ENCODE measurements at regions not wholly inside any gene's neighbourhood (a gene's known extent, or its start where the extent isn't known, plus 50 kb on each side); places are given as distances from the start of the nearest gene placed in this dataset.

DNA sequence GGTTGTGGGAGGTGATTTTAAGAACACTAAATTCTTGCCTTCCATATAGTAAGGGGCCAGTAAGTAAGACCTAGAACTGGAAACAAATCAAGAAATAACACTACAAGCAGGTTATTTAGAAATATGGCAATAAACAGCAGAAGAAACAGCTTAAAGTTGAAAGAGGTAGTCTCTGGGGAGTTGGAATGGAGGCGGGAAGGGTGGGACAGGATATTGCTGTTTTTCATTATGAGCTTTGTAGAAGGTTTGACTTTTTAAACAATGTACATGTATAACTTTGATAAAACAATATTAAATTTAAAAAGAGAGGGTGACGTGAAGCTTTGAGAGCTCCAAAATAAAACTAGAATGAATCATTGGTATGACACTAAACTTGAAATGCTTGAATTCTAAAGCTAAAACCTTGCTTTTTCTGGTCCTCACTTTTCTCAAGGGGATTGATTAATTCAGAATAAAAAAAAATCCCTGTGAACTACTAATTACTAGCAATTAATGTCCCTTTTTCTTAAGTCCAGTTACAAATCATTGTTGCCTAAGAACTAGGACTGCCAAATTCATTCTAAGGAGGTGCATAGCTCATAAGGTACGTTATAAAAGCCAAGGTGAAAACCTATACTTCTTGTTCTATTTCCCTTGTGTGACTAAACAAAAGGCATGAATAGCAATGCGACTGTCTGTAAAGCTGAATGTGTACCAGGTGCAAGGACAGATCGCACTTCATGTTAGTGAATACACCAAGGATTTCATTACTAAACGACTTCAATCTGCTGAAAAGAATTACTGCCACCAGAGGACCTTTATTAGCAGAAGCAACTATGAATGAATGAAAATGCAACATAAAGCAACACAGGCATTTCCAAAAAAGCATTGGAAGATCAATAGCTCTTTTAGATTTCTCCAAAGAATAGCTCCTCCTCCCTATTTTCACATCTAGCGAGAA, 177.5 kb downstream of the RBM43 start:
- TF ChIP-seq, protein P1, sequence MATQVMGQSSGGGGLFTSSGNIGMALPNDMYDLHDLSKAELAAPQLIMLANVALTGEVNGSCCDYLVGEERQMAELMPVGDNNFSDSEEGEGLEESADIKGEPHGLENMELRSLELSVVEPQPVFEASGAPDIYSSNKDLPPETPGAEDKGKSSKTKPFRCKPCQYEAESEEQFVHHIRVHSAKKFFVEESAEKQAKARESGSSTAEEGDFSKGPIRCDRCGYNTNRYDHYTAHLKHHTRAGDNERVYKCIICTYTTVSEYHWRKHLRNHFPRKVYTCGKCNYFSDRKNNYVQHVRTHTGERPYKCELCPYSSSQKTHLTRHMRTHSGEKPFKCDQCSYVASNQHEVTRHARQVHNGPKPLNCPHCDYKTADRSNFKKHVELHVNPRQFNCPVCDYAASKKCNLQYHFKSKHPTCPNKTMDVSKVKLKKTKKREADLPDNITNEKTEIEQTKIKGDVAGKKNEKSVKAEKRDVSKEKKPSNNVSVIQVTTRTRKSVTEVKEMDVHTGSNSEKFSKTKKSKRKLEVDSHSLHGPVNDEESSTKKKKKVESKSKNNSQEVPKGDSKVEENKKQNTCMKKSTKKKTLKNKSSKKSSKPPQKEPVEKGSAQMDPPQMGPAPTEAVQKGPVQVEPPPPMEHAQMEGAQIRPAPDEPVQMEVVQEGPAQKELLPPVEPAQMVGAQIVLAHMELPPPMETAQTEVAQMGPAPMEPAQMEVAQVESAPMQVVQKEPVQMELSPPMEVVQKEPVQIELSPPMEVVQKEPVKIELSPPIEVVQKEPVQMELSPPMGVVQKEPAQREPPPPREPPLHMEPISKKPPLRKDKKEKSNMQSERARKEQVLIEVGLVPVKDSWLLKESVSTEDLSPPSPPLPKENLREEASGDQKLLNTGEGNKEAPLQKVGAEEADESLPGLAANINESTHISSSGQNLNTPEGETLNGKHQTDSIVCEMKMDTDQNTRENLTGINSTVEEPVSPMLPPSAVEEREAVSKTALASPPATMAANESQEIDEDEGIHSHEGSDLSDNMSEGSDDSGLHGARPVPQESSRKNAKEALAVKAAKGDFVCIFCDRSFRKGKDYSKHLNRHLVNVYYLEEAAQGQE (IDR thresholded peaks at IDR 0.05; ENCODE audit: low read depth): no peak
- TF ChIP-seq TAF1 (IDR thresholded peaks at IDR 0.05; ENCODE audit: low read depth): no peak
- no peak for TF ChIP-seq ZBTB7A (IDR thresholded peaks at IDR 0.05; ENCODE audit: low read depth)
- no peak for TF ChIP-seq YY1 (IDR thresholded peaks at IDR 0.05; ENCODE audit: low read depth)
- TF ChIP-seq EP300 (IDR thresholded peaks at IDR 0.05; ENCODE audit: borderline replicate concordance): no peak
- TF ChIP-seq EGR1 (IDR thresholded peaks at IDR 0.05): no peak
- no peak for TF ChIP-seq CEBPB (IDR thresholded peaks at IDR 0.05)
- no peak for TF ChIP-seq CREB1 (IDR thresholded peaks at IDR 0.05; ENCODE audit: low read depth)
- no peak for TF ChIP-seq FOXM1 (IDR thresholded peaks at IDR 0.05; ENCODE audit: borderline replicate concordance, low read depth)
- no peak for TF ChIP-seq TCF12 (IDR thresholded peaks at IDR 0.05; ENCODE audit: low read depth)
- no peak for TF ChIP-seq RAD21 (IDR thresholded peaks at IDR 0.05; ENCODE audit: low read depth)
- no peak for TF ChIP-seq TEAD4 (IDR thresholded peaks at IDR 0.05)
- TF ChIP-seq, protein P2, sequence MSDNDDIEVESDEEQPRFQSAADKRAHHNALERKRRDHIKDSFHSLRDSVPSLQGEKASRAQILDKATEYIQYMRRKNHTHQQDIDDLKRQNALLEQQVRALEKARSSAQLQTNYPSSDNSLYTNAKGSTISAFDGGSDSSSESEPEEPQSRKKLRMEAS (IDR thresholded peaks at IDR 0.05): no peak
- TF ChIP-seq, protein P3, sequence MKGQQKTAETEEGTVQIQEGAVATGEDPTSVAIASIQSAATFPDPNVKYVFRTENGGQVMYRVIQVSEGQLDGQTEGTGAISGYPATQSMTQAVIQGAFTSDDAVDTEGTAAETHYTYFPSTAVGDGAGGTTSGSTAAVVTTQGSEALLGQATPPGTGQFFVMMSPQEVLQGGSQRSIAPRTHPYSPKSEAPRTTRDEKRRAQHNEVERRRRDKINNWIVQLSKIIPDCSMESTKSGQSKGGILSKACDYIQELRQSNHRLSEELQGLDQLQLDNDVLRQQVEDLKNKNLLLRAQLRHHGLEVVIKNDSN (IDR thresholded peaks at IDR 0.05): no peak
- no peak for TF ChIP-seq NFIC (IDR thresholded peaks at IDR 0.05)

DNA sequence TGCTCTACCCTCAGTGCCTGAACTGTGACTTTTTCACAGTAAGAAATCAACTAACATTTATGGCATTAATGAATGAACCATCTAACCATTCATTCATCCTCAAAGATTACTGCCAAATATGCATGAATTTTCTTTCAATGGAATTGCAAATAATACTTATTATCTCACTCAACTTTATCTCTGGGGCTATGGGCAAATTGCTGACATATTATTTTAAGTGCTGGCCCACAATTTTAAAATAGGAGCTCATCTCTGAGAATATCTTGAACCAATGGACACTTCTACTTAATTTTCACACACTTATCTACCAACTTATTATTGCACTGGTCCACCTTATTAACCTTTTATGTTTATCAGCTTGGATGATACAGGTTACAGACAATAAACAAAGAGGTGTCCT, 182.8 kb downstream of the RBM43 start:
- TF ChIP-seq NFIC (IDR thresholded peaks at IDR 0.05): no peak
- no peak for TF ChIP-seq TCF12 (IDR thresholded peaks at IDR 0.05; ENCODE audit: low read depth)
- no peak for TF ChIP-seq RAD21 (IDR thresholded peaks at IDR 0.05; ENCODE audit: low read depth)
- TF ChIP-seq, protein P1 (IDR thresholded peaks at IDR 0.05; ENCODE audit: low read depth): no peak
- no peak for TF ChIP-seq CREB1 (IDR thresholded peaks at IDR 0.05; ENCODE audit: low read depth)
- no peak for TF ChIP-seq FOXM1 (IDR thresholded peaks at IDR 0.05; ENCODE audit: borderline replicate concordance, low read depth)

DNA sequence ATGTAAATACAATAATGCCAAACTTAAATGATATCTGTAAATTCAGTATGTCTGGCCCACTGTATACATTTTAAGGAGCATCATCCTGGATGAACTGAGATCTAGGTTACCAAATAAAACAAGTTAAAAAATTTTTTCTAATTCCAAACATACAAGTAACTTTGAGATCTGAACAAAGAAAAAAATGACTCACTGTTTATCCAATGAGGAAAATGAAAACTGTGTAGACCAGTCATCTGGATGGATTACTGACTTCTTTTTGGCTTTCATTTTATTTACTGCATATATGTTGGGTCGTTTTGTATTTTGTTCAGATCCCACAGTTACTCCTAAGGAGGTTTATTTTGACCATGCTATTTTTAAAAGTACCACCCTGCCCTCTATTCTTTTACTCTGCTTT, 189.8 kb downstream of the RBM43 start:
- TF ChIP-seq TCF12 (IDR thresholded peaks at IDR 0.05; ENCODE audit: low read depth) (no peak), RAD21 (IDR thresholded peaks at IDR 0.05; ENCODE audit: low read depth) (no peak), CEBPB (IDR thresholded peaks at IDR 0.05) (no peak), NFIC (IDR thresholded peaks at IDR 0.05) (no peak), EGR1 (IDR thresholded peaks at IDR 0.05) (no peak), CREB1 (IDR thresholded peaks at IDR 0.05; ENCODE audit: low read depth) (no peak)

DNA sequence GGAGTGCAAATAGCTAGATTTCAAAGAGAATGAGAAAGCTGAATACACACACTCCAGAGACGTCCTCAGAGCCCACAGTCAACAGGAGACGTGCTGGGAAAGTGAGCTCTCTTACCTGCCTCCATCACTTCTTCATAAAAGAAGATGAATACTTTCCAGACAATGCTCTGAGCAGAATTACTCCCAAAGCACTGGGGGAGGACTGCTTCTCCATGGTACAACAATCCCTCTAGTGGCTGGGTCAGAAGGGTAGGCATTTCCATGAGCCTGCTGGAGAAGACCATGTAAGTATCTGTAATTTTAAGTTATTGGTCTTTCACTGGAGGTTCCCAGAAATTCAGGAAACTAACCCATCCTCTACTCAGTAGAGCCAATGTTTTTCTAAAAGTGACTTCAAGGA, 190.3 kb downstream of the RBM43 start:
- peak; percentile 58 for TF ChIP-seq RAD21 (IDR thresholded peaks at IDR 0.05; ENCODE audit: low read depth)
- no peak for TF ChIP-seq CREB1 (IDR thresholded peaks at IDR 0.05; ENCODE audit: low read depth)

DNA sequence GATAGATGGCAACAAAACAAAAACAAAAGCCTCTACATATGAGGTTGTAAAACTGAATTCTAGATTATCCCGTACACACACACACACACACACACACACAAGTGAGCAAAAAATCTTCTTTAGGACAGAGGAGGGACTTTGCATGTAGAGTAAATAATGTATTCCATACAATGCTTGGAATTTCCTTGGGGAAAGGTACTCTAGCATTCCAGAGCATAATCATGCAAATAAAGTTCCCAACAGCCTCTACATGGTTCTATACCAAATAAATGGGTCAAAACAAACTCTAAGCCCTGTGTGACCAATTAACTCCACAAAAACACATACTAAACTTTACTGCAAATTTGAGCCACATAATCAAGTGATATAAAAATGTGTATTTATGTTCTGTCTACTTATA, 191.4 kb downstream of the RBM43 start:
- TF ChIP-seq EP300 (IDR thresholded peaks at IDR 0.05; ENCODE audit: borderline replicate concordance) (no peak), EGR1 (IDR thresholded peaks at IDR 0.05) (no peak), RAD21 (IDR thresholded peaks at IDR 0.05; ENCODE audit: low read depth) (no peak), CEBPB (IDR thresholded peaks at IDR 0.05) (no peak)

DNA sequence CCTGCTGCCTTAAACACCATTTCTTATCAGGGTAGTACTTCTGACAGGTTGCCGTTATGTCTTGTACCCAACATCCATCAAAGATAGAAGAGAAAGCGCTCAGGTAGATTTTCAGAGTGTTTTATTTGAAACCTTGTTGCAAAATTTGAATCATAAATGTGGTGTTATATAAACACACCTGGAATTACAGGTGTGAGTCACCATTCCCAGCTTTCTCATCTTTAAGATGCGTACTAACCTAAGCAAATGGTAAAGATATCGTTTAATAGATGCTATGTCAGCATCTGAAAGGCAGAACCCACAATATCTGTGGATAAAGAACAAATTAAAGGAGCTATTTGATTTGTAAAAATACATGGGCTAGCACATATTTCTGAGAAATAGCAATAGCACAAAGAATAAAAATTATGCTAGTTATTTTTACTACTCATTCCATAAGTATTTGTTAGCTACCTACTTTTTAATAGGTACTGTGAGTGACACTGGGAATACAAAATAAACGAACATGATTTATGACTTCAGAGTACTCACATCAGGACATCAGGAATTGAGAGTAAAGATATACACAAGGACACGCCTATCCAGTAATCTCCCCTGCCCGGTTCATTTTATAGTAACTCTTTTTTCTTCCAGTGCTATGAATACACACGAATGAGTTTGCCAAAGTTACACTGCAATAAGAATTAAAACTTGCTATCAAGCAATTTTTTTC, 193.8 kb downstream of the RBM43 start:
- TF ChIP-seq EGR1 (IDR thresholded peaks at IDR 0.05): no peak
- TF ChIP-seq, protein P3 (IDR thresholded peaks at IDR 0.05): no peak
- TF ChIP-seq, protein P2 (IDR thresholded peaks at IDR 0.05): no peak
- no peak for TF ChIP-seq YY1 (IDR thresholded peaks at IDR 0.05; ENCODE audit: low read depth)
- no peak for TF ChIP-seq TAF1 (IDR thresholded peaks at IDR 0.05; ENCODE audit: low read depth)
- TF ChIP-seq EP300 (IDR thresholded peaks at IDR 0.05; ENCODE audit: borderline replicate concordance): no peak
- TF ChIP-seq FOXM1 (IDR thresholded peaks at IDR 0.05; ENCODE audit: borderline replicate concordance, low read depth): no peak
- no peak for TF ChIP-seq NFIC (IDR thresholded peaks at IDR 0.05)
- no peak for TF ChIP-seq TEAD4 (IDR thresholded peaks at IDR 0.05)
- TF ChIP-seq TCF12 (IDR thresholded peaks at IDR 0.05; ENCODE audit: low read depth): no peak
- TF ChIP-seq RAD21 (IDR thresholded peaks at IDR 0.05; ENCODE audit: low read depth): no peak
- TF ChIP-seq CEBPB (IDR thresholded peaks at IDR 0.05): no peak
- TF ChIP-seq ZBTB7A (IDR thresholded peaks at IDR 0.05; ENCODE audit: low read depth): no peak
